Transverse colon (tissue), 4 donors: ENCODE measurements at regions not wholly inside any gene's neighbourhood (a gene's known extent, or its start where the extent isn't known, plus 50 kb on each side); places are given as distances from the start of the nearest gene placed in this dataset.

Experiments used
- DNase-seq: peaks from one replicate; pipeline ENCODE4 v3.0.0-alpha.2; 2019
- H3K27ac ChIP-seq, 4 donors: fragments of 200-600 bp; sonication (generic); 2 replicates each; pipeline ENCODE4 v1.5.1; 2016 to 2018; ENCODE audit warnings: inconsistent platforms in 4 of 4
- H3K27me3 ChIP-seq: fragments of 200-600 bp; sonication (generic); 2 replicates; pipeline ENCODE4 v1.5.1; 2017; ENCODE audit warnings: inconsistent platforms
- H3K36me3 ChIP-seq, 4 donors: fragments of 200-600 bp; sonication (generic); 2 replicates each; pipeline ENCODE4 v1.5.1; 2017 to 2019; ENCODE audit warnings: inconsistent platforms in 4 of 4
- H3K4me1 ChIP-seq, 4 donors: fragments of 200-600 bp; sonication (generic); 2 replicates each; pipeline ENCODE4 v1.5.1; 2017 to 2020; ENCODE audit warnings: inconsistent platforms in 4 of 4
- H3K4me3 ChIP-seq, 4 donors: fragments of 200-600 bp; sonication (generic); 1 replicate in 1 of 4; 2 replicates in 3 of 4; pipeline versions ENCODE4 v1.5.1 to v1.6.1; 2017 to 2019; ENCODE audit warnings: inconsistent platforms in 4 of 4
- H3K9me3 ChIP-seq, 2 donors: fragments of 200-600 bp; sonication (generic); 2 replicates each; pipeline ENCODE4 v1.5.1; 2017 to 2019; ENCODE audit warnings: inconsistent platforms in 2 of 2
- CTCF ChIP-seq, 5 experiments: fragments of 200-600 bp in 3 of 5; fragments of 450-650 bp in 2 of 5; sonication (generic) in 3 of 5; IDR thresholded peaks; 1 replicate in 2 of 5; 2 replicates in 3 of 5; pipeline ENCODE4 v1.5.1; 2016 to 2017; ENCODE audit warnings: antibody characterized with exemption in 5 of 5, inconsistent platforms in 3 of 5, mild to moderate bottlenecking in 2 of 5, moderate library complexity in 1 of 5
- EP300 ChIP-seq: sonication (generic); formaldehyde crosslinking; IDR thresholded peaks from one replicate; pipeline ENCODE4 v1.6.1; 2017; ENCODE audit warnings: antibody characterized with exemption, low read depth
- POLR2A ChIP-seq: fragments of 450-650 bp; IDR thresholded peaks from one replicate; pipeline ENCODE4 v1.6.1; 2016; ENCODE audit warnings: antibody characterized with exemption, mild to moderate bottlenecking, moderate library complexity
- POLR2AphosphoS5 ChIP-seq, 3 donors: sonication (generic); formaldehyde crosslinking; IDR thresholded peaks; one replicate each; pipeline ENCODE4 v1.6.1; 2016; ENCODE audit warnings: antibody characterized with exemption in 3 of 3
- WGBS, 2 donors: methylation state at CpG; one replicate each; pipeline ENCODE4 v1.1.5; 2018; ENCODE audit warnings: low coverage in 1 of 2; 5-methylcytosine and 5-hydroxymethylcytosine counted together
- in situ Hi-C, 4 donors: fragments of 200-750 bp; cut with MboI; loops; one replicate each; pipeline versions ENCODE4 v1.15.0 to v1.15.1; 2017; ENCODE audit warnings: low sequenced_read_pairs in 3 of 4, low pct_ligation_motif_present in 1 of 4, low pct_unique_long_range_greater_than_20kb in 1 of 4
- intact Hi-C: fragments of 100-400 bp; cut with DNase I; formaldehyde crosslinking; loops from one replicate; pipeline ENCODE4 v1.15.1; 2023; ENCODE audit warnings: low total_unique reads

DNA sequence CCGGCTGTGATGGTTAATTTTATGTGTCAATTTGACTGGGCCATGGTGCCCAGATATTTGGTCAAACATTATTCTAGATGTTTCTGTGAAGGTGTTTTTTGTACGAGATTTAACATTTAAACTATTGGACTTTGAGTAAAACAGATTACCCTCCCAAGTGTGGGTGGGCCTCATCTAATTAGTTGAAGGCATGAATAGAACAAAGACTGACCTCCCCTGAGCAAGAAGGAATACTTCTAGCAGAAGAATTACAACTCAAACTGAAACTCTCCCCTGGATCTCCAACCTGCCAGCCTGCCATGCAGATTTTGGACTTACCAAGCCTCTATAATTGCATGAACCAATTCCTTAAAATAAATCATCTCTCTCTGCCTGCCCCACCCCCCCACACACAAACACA, 132.5 kb downstream of the DHX15 start:
- Histone ChIP-seq H3K27ac (no peak overlapping the region), H3K4me3 (no peak overlapping the region), H3K4me1 (no peaks in the 10 kb centered on the region), H3K9me3 (no peaks in the 10 kb centered on the region), H3K27me3 (no peaks in the 10 kb centered on the region), H3K36me3 (no peaks in the 10 kb centered on the region)
- no peak for TF ChIP-seq POLR2AphosphoS5 (IDR thresholded peaks at IDR 0.05)
- TF ChIP-seq EP300: no peak
- no peak for TF ChIP-seq POLR2A
- no peak for TF ChIP-seq CTCF (IDR thresholded peaks at IDR 0.05)
- DNase-seq: no peak
- 93 to 100% methylated on average over 2 of the region's 2 CpGs for WGBS, 2 donors
- in situ Hi-C loops (no loop called here), intact Hi-C loops (no loop called here)

- Histone ChIP-seq H3K4me3 (no peak overlapping the region), H3K36me3 (no peaks in the 10 kb centered on the region), H3K27ac (no peak overlapping the region), H3K4me1 (no peaks in the 10 kb centered on the region), H3K27me3 (no peaks in the 10 kb centered on the region), H3K9me3 (no peaks in the 10 kb centered on the region)
- TF ChIP-seq EP300 (no peak), POLR2AphosphoS5 (IDR thresholded peaks at IDR 0.05) (no peak), POLR2A (no peak), CTCF (IDR thresholded peaks at IDR 0.05) (no peak)
- no peak for DNase-seq
- intact Hi-C loops: no loop called here
- in situ Hi-C loops: no loop called here
- 73 to 76% methylated on average over 4 of the region's 4 CpGs for whole genome bisulfite sequencing, 2 donors
Observed at GRCh38 chr4:24443200-24443599, 141.2 kb downstream of the DHX15 start.

DNA sequence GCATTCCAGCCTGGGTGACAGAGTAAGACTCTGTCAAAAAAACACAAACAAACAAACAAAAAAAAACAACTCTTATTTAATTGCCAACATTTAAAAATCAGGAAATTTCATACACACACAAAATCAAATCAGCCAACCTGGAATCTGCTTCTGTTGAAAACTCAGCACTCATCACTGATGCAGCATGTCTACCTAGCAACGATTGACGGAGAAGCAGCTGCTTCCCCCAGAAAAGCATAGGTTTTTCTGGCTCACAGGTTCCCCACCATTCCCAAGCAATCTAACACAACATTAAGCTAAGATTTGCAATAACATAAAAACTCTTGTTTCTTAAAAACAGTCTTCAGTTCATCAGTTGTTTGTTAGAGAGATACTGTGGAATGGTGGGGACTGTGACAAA, 143.6 kb downstream of the DHX15 start:
- in situ Hi-C loops: no loop called here
- H3K4me1 ChIP-seq: no peaks in the 10 kb centered on the region

DNA sequence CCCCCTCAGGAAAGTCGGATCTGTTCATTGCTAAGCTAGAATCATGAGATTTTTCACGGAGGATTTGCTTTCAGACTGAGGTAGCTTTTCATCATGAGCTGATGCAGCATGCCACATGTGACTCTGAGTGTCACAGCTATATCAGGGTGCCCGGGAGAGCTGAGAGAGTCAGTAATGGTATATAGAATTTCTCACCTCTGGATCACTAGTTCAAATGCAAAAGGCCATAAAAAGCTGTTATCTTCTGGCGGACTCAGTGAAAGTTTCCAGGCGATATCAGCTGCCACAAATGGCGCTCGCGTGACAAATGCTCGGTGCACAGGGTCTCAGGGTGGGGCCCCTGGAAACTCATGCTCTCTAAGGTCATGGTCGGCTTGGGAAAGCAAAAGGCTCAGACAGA, 150.1 kb downstream of the DHX15 start:
- no peak for TF ChIP-seq POLR2AphosphoS5 (IDR thresholded peaks at IDR 0.05)
- TF ChIP-seq POLR2A: no peak
- TF ChIP-seq EP300: no peak
- no peak for TF ChIP-seq CTCF (IDR thresholded peaks at IDR 0.05)
- Histone ChIP-seq H3K4me3 (no peak overlapping the region), H3K27ac (no peak overlapping the region), H3K4me1 (no peaks in the 10 kb centered on the region), H3K27me3 (peaks cover 4% of the 10 kb centered on the region), H3K9me3 (no peaks in the 10 kb centered on the region), H3K36me3 (no peaks in the 10 kb centered on the region)
- 66 to 73% methylated on average over 7 to 10 of the region's 10 CpGs for WGBS, 2 donors
- intact Hi-C loops: no loop called here
- in situ Hi-C loops: no loop called here
- no peak for DNase-seq

More for the DNA sequence above, 143.6 kb downstream of the DHX15 start:
- 84 to 96% methylated on average over 2 of the region's 2 CpGs for WGBS, 2 donors
- Histone ChIP-seq H3K4me3 (no peak overlapping the region), H3K36me3 (no peaks in the 10 kb centered on the region), H3K27ac (no peak overlapping the region), H3K27me3 (no peaks in the 10 kb centered on the region), H3K9me3 (no peaks in the 10 kb centered on the region)
- no peak for DNase-seq
- intact Hi-C loops: no loop called here
- no peak for TF ChIP-seq POLR2AphosphoS5 (IDR thresholded peaks at IDR 0.05)
- no peak for TF ChIP-seq POLR2A
- no peak for TF ChIP-seq CTCF (IDR thresholded peaks at IDR 0.05)
- no peak for TF ChIP-seq EP300
